GM19023 (cell line): ENCODE measurements at regions not wholly inside any gene's neighbourhood (a gene's known extent, or its start where the extent isn't known, plus 50 kb on each side); places are given as distances from the start of the nearest gene placed in this dataset.

Experiments used
- ATAC-seq: cut with Tn5 transposase; IDR thresholded peaks from one replicate; pipeline ENCODE4 v1.9.1; 2021; ENCODE audit warnings: mild to moderate bottlenecking, moderate library complexity; ENCODE audit not compliant: unreplicated experiment

DNA sequence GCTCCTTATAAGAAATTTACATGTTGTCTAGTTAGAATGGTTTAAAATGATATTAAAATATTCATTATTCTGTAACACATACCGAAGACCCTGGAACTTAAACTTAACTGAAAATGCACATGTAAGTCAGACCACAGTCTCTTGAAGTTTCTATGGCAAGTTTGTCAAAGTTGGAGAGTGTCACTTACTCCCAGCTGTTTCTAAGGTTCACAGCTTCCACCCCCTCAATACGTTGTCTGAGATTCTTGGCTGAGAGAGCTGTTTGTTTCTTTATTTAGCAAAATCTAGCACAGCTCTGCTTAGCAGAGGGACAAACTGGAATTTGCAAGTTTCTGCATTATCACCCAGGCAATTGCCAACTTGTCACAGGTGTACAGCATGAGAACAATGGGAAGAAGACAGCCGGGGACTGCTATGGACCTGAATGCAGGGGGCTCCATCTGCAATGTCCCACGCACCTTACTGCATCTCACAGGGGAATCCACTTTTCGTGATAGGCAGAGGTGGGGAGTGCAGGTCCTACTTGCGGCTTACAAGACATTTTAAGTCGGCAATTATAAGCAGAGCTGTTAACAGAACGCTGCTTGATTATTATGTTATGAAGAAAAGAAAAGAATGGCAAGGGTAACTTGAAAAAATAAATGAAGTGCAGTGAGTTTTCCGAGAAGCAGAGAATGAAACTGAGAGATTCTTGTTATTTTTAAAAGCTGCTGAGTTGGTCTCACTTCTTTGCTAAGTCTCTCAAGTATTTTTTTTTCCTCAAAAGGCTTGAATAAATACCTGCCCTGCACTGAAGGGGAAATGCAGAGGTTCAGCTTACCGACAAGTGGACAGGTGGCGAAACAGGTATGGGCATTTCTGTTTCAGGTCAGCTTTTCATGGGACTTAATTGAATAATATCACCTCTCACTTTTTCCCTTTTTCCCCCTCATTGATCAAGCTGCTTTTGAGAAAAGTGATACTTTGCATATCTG lies 1072.1 kb upstream of the FANCL start:
- no peak for ATAC-seq

DNA sequence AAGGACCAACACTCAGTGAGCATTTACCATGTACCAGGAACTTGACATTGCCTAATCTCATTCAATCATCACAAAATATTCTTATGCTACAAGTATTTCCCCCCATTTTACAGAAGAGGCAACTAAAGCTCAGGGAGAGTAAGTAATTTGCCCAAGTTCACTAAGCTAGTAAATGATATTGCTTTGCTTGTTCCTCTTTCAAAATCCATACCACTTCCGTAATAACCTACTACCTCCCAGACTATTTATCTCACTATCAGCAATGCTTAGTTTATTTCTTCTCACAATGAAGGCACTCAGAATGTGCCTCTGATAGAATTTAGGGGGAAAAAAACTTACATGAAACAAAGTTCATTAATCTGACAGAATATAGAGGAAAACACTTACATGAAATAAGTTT lies 1070.9 kb upstream of the FANCL start:
- ATAC-seq, result no peak

DNA sequence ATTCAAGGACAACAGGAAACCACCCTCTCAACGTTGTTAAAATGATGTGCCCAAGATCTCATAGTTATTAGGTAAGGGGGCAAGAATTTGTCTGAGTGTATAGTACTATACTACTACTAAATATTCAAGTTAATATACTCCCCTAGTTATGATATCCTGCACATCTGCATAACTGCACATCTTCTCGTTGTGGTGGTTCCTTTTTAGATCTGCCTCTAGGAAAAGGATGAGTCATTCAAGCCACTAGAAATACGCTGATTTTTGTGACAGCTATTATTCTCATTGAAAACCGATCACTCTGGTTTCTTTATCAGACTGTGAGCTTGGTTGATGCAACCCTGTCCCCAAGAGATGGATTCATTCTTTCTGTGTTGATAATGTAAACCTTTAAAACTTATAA lies 1067.0 kb upstream of the FANCL start:
- no peak for ATAC-seq

DNA sequence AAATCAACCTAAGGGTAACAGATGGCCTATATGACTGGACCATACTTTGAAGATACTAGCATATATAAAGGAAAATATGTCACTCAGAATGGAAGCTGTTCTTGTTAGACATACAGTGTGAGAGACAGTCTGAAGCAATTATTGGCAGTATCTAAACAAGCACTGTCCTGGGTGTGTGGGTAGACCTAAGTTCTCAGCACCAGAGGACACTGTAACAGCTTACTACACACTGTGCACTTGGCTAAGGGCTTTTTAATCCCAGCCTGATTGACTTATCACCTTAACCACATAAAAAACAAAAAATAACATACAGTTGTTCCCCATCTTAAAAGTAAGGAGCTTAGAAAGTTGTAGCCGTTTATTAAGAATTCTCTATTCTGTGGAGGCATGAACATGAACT lies 1066.1 kb upstream of the FANCL start:
- ATAC-seq, result no peak

DNA sequence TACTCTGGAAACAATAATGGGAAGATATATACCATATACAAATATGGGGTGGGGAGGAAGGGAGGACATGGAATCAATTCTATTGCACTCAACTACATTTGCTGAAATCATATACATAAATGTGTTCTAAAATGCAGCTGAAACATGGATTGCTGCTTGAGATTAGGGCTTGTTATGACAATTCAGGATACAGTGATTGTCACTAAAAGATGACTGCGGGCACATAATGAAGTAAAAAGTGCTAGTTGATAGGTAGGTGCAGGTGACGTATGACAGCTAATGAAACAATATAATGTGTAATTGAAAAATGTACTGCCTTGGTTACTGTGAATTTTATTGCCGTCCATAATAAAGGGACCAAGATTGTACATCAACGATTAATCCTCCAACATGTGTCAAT lies 1062.1 kb upstream of the FANCL start:
- ATAC-seq, result no peak

DNA sequence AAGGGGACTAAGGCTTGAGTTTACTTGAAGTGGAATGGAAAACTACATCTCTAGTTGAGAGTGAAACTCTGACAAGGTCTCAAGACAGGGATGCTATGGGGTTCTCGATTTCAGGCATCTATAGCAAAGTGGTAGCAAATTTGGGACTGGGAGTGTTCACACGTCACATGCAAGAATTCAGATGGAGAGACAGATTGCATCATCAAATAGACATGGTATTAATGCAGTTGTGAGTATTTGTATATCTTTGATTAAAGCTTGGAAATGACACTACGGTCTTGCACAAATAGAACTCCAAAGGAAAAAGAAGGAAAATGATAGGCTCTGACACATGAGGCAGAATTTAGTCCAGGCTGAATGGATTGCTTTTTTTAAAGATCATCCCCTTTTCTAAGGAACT lies 1061.6 kb upstream of the FANCL start:
- no peak for ATAC-seq

DNA sequence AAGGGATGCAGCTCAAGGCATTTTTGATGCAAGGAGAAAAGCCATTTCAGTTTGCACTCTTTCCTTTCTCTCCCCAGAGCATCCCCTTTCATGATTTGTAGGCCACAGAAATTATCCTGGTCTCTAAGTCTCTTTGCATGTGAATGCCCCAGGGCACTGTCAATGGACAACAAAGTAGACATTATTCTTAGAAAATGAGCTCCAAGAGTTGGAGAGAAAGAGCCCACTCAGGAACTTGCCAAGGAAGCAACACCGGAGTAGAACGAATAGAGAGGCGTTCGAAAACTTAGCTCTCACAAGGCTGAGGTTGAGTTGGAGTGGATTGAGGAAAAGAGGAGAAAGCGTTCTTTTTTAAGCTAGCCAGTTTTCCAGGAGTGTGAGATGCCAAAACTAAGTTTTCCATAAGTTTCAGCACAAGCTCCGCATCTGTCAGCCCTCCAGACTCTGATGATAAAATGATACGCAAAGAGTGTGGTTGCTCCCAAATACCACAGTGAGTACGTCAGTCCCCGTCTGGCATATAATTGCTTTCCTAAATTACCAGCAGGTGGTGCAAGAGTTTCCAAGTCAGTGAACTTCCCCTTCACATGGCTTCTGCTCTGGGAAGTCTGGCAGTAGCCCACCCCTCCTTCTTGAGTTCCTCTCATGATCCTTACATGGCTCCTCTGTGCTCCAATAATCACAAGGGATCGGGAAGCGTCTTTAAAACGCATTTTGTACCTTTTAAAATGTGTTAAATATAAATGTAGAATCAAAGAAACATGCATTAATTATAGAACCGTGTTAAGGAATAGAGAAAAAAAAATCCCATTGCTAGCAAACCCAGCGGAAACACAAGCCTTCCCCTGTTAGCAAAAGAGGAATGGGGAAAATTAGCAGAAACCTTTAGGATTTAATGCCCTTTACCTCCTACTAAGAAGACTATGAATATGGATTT lies 1060.6 kb upstream of the FANCL start:
- peak; percentile 64 for ATAC-seq

DNA sequence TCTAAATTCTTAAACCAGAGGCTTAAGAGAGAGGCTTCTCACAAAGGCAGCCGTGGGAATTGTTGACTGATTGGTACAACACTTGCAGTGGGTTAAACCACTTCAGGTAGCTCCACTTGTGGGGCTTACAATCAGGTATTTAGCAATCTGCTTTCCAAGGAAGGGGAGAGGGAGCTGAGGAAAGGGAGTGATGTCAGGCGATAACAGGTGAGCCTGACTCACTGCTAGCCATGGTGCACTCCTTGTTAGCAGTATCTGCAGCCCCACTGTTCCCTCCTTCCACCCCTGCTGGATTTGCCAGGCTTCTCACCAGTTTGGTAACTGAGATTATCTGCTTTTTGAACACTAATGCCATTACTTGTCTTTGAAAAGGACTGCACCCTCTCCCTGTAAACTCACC lies 1056.7 kb upstream of the FANCL start:
- ATAC-seq, result no peak

DNA sequence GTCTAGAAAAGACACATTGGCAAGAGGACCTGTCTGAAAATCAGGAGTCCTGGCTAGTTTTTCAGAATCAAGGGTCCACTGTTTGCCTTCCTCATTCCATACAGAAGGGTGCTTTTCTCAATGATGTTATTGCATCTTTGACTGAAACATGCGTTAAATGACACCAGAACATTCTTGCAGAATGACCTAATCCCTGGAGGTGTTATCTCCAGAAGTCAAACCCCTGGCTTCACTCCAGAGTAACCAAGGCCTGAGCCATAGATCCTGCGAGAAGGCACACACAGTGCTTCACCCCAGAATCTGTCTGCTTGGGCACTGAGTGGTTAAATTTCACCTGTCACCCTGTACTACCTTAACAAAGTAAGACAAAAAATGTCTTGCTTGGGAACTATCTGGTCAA lies 1055.2 kb upstream of the FANCL start:
- no peak for ATAC-seq

DNA sequence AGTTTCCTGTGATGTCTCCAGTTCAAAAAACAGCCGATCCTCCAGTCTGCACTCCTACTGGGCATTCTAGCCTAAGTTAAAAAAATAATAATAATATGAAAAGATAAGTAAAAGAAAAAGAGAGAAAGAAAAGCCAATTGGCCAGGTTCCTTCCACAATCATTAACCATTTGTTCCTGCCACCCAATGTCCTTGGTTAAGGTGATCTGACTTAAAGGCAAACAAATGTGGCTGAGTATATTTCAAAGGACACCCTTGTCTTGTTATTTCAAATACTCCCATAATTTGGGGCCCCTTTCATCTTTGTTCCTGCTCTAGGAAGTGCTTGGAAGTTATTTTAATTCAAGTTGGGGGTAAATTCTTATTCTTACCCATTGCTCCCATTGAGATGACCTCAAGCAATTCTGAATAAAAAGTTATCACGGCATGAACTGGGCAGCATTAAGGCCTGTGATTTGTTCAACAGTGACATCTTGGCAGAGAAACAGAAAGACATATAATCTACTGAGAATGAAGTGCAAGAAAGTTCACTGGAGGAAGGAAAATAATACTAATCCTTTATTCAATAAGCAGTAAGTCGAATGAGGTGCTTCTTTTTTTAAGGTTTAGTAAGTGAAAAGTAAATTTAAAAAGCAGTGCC lies 1054.5 kb upstream of the FANCL start:
- no peak for ATAC-seq

DNA sequence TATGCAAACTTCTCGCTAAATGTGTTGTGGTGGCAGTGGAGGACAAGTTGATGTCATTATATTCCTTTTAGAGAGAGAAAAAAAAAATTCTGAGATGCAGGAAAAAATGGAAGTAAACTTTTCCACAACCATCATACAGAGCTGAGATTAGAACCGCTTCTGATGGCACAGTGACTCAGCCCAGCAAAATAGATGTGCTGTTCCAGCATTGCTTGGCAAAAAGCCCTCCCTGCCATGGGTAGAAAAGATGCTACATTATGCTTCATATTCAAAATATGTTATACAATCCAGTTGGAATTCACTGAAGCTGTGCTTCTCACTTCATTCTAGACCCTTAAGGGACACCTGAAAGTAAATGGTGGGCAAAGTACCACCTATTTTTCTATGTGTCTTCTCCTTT lies 1047.6 kb upstream of the FANCL start:
- no peak for ATAC-seq

DNA sequence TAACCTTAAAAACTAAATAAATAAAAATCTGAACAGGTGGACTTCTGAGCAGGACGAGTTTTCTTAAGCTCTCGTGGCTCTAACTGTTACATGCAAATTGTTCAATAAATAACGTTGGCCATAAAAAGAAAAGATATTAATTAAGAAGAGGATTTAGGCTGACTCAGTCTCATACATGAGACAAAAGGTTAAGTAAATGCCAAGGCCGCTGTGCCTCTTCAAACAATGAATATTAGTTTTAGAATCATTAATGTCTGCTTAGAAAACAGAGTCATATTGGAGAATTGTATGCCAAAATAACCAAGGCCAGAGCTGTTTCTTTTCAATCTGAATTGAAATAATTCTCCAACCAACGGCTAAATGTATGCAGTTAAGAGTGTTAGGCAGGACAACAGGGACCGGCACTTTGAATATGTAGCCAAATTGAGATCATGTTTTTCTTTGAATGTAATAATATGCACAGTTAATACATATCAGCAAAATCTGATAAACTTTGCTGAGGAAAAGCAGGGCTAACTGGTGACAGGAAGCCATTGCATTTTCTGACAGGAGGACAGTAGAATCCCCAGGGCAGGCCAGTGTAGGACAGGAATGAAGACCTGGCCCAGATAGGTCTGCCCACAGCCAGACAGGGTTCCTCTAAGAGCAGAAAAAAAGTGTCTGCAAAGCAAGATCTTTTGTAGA lies 1041.4 kb upstream of the FANCL start:
- ATAC-seq, result no peak

DNA sequence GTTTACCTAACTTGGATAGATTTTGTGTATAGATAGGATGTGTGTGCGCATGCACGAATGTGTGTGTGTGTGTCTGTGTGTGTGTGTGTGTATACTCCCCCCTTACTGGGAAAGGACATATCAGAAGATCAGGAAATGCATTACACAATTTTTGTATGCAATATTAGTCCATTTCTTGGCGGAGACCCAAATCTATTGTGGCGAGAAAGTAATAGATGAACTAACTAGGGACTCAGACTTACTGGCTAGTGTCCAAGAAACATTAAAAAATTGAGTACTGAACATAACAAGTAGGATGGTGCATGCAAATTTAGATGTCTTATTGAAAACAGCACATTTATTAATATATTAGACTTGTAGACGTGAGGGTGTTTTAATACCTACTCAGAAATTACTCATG lies 1036.5 kb upstream of the FANCL start:
- no peak for ATAC-seq

DNA sequence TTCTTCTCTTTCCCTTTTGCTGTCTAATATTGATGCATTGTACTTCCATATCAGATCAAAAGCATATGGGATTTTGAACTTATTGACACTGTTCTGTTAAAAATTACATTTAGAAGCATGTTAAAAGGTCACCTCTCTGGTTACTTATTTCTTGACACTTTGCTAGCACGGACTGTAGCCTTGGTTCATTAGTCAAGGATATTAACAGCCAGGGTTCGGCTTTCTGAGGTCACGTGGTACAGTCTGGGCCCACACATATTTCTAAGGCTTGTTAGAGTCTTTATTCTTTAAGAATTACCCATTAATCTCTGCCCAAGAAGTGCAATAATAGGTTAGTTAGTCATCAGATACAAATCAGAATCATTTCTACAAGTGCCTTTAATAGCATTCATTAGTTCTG lies 1035.8 kb upstream of the FANCL start:
- ATAC-seq, result no peak

DNA sequence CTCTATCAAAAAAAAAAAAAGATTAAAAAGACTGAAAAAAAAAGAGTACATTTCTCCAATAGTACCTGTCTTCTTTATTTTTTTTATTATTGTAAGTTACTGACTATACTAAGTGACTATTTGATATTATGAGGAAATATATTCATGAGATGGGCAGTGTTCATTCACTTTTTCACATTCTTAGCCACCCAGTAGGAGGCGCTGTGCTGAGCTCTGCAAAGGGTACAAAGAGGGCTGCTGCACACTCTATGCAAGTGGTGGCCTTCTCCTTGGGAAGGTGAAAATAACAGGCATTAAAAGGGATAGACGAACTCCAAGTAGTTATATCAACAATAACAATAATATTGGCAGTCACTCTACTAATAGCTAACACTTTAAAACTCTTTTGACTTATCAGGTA lies 1034.9 kb upstream of the FANCL start:
- ATAC-seq, result no peak

DNA sequence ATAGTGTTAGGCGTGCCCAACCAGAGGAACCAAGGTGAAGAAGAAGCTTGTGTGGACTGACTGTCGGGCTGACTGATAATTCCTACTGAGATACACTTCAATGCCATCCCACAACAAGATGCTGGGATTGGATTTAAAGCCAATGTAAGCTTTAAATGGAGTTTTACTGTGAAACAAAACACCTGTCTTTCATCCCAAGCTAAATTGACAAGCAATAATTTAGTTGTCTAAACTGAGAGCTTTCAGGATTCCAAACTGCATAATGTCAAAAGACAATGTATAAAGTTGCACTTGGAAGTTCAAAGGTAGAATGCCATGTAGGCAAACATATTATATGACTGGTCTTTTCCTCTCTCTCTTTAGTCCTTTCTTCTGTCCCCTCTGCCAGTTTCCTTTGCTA lies 1025.3 kb upstream of the FANCL start:
- ATAC-seq, result no peak

DNA sequence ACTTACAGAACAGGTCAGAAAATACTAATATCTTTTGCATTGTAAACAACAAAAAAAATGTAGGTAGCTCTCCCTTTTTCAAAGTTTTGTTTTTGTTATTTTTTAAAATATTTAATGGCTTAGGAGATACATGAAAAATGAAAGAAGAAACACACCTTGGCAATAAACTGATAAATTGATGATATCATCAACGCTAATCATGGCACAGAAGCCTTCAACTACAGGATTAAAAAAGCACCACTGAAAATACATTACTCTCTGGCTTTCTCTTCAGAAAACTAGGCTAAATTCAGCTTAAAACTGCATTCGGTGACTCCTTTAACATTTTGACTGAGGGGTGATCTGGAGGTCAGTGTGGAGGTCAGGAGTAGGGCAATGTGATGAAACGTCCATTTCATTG lies 1018.8 kb upstream of the FANCL start:
- no peak for ATAC-seq

DNA sequence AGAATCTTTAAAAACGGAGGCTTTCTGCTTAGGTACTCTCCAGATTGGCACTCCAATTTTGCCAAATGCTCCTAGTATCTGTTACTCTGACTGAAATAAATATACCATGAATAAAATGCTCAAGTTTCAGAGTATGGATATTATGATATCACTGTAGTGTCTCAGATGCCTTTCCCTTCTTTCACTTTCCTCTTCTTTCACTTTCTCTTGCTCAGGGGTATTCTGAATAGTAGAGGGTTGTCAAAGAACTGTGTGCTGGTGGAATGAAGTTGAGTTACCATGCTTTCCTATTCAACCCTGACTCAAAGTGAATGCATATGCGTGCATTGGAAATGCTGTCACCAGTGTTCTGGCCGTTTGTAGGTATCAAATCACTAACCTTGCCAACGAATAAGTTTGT lies 1015.2 kb upstream of the FANCL start:
- no peak for ATAC-seq

DNA sequence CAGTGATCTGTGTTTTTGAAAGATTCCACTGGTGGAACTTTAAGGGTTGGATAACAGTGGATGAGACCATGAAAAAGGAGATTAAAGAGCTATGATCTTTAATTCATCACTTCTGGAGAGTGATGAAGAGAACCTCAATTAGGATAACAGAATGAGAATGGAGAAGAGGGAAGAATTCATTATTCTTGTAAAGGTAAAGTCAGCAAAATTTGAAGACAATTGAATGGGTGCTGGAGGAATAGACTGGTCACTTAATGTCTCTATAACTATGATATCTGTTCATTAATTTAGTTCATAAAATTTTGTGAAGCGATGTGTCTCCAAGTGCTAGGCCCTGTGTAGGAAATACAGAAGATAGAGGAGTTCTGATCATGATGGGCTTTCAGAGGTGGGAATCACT lies 1013.2 kb upstream of the FANCL start:
- no peak for ATAC-seq

DNA sequence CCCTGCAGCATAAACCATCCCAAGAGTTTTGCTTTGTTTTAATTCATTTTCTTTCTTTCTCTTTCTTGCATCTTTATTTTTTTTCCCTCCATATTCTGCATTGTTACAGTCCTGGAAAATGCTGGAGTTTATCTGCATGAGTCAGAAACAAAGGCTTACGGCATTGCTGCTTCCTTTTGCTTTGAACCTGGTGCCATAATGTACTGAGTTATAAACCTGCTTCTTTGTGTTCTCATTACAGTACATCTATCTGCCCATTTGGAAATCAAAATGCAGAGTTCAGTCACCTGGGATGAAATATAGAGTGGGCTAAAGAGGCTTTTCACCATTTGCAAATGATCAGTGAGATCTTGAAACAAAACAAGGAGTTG lies 1009.2 kb upstream of the FANCL start:
- no peak for ATAC-seq
